H1 (cell line): ENCODE measurements at regions not wholly inside any gene's neighbourhood (a gene's known extent, or its start where the extent isn't known, plus 50 kb on each side); places are given as distances from the start of the nearest gene placed in this dataset.
"Not testable (repeated sequence)": the region's sequence is repeated elsewhere in the genome, so short reads cannot be mapped to it uniquely, and the experiment has no call there.

Experiments used
- CHD2 ChIP-seq: IDR thresholded peaks from 2 replicates; pipeline ENCODE4 v1.6.1; 2012; ENCODE audit warnings: low read length, improper control_type of control experiment
- POLR2AphosphoS5 ChIP-seq: IDR thresholded peaks from 2 replicates; pipeline ENCODE4 v1.6.1; 2011; ENCODE audit warnings: low read depth, low read length
- ZNF274 ChIP-seq: IDR thresholded peaks from 2 replicates; pipeline ENCODE4 v1.7.0; 2012; ENCODE audit warnings: low read length, borderline replicate concordance; ENCODE audit errors: extremely low read depth
- TF ChIP-seq, protein P1 (sequence below), 3 experiments: IDR thresholded peaks; 1 replicate in 2 of 3; 2 replicates in 1 of 3; pipeline versions ENCODE4 v1.5.1 to v1.6.1; 2011; ENCODE audit warnings: low read length in 3 of 3, mild to moderate bottlenecking in 3 of 3, inconsistent platforms in 2 of 3, low read depth in 1 of 3, moderate library complexity in 1 of 3; ENCODE audit not compliant: insufficient read depth in 1 of 3; ENCODE audit errors: control extremely low read depth in 1 of 3

DNA sequence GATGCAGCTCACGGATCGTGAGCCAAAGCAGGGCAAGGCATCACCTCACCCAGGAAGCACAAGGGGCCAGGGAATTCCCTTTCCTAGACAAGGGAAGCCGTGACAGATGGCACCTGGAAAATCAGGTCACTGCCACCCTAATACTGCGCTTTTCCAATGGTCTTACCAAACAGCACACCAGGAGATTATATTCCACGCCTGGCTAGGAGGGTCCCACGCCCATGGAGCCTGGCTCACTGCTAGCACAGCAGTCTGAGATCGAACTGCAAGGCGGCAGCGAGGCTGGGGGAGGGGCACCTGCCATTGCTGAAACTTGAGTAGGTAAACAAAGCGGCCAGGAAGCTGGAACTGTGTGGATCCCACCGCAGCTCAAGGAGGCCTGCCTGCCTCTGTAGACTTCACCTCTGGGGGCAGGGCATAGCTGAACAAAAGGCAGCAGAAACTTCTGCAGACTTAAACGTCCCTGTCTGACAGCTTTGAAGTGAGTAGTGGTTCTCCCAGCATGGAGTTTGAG lies 205.2 kb upstream of the GRIK2 start:
- TF ChIP-seq ZNF274, CHD2, POLR2AphosphoS5: not testable (repeated sequence)
- TF ChIP-seq, protein P1, sequence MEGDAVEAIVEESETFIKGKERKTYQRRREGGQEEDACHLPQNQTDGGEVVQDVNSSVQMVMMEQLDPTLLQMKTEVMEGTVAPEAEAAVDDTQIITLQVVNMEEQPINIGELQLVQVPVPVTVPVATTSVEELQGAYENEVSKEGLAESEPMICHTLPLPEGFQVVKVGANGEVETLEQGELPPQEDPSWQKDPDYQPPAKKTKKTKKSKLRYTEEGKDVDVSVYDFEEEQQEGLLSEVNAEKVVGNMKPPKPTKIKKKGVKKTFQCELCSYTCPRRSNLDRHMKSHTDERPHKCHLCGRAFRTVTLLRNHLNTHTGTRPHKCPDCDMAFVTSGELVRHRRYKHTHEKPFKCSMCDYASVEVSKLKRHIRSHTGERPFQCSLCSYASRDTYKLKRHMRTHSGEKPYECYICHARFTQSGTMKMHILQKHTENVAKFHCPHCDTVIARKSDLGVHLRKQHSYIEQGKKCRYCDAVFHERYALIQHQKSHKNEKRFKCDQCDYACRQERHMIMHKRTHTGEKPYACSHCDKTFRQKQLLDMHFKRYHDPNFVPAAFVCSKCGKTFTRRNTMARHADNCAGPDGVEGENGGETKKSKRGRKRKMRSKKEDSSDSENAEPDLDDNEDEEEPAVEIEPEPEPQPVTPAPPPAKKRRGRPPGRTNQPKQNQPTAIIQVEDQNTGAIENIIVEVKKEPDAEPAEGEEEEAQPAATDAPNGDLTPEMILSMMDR (IDR thresholded peaks at IDR 0.05; ENCODE audit: control extremely low read depth in 1 of 3, insufficient read depth in 1 of 3, low read depth in 1 of 3, low read length in 3 of 3), result not testable (repeated sequence)
